Dermis microvascular lymphatic vessel endothelial cell (primary cell): ENCODE measurements at regions not wholly inside any gene's neighbourhood (a gene's known extent, or its start where the extent isn't known, plus 50 kb on each side); places are given as distances from the start of the nearest gene placed in this dataset.
"Not testable (repeated sequence)": the region's sequence is repeated elsewhere in the genome, so short reads cannot be mapped to it uniquely, and the experiment has no call there.

Source experiments
- DNase-seq, 2 donors: peaks; one replicate each; pipeline versions ENCODE4 v3.0.0 to v3.0.0-alpha.2; 2010; ENCODE audit warnings: low read depth in 2 of 2

DNA sequence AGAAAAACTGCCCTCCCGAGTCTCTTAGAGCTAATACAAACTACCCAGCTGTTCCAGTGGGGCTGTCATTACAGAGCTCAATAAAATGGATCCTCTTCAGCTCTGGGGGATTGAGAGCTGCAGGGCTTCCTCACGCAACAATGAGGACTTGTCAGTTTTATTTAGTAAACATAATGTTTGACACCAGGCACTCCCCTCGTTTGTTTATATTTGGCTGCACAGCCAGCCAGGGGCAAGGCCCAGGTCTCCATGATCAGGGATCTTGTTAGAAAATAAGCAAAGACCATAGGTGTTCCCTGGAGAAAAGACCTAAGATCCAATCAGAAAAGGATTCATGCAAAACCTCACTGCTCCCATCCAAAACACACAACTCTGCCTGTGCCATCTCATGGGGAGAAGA lies 158.2 kb downstream of the C1D start:
- no peak for DNase-seq

DNA sequence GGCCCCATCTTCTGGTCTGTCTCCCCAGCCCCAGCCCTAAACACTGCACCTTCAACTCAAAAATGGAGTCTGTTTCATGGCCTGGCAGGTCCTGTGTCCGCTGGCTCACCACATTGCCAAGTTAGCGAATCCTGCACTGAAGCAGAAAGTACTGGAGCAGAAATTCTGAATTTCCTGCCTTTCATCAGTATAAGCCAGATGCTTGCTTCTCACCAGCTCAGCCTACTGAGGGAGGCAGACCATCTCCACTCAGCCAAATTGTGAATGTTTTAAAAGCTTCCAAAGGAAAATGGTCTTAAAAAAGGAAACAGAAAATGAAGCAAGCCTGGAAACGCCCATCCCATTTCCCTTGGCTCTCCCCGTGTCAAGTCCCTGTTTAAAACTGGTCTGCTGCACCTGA lies 157.8 kb downstream of the C1D start:
- DNase-seq, result no peak

DNA sequence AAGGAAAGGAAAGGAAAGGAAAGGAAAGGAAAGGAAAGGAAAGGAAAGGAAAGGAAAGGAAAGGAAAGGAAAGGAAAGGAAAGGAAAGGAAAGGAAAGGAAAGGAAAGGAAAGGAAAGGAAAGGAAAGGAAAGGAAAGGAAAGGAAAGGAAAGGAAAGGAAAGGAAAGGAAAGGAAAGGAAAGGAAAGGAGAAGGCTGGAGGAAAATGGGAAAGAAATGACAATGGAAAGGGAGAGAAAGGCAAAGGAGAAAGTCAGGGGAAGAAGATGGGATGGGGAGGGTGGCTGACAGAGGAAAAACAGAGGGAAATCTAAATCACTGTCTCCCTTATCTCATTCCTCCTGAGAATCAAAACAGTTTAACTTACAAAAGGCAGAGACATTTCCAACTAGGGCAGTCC lies 156.3 kb downstream of the C1D start:
- not testable (repeated sequence) for DNase-seq

DNA sequence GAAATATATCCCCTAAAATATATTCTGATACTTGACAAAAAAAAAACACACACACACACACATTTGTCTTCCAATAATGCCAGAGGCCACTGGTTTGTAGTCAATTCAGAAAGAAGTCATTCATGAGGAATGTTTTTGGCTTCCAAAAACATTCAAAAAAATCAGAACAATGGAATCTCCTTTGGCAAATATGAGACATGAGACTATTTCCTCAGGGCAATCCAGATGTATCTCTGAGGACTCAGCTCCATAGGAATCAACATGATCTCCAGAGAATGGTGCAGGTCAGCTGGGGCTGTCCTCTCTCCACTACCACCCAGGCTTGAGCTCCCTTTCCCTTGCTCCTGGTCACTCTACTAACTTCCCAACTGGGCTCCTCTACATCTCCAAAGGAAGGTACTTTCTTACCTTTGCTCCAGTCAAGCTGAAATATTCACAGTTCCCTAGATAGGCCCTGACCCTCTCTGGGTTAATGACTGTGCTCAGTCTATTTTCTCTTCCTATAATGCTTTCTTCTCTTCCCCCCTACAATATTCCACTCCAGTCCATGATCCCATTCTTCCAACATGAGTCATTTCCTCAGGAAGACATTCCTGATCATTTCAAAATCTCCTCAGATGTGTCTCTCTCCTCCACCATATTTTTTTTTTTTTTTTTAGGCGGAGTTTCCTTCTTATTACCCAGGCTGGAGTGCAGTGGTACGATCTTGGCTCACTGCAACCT lies 145.3 kb downstream of the C1D start:
- DNase-seq, result peak; percentile 60 to 82

DNA sequence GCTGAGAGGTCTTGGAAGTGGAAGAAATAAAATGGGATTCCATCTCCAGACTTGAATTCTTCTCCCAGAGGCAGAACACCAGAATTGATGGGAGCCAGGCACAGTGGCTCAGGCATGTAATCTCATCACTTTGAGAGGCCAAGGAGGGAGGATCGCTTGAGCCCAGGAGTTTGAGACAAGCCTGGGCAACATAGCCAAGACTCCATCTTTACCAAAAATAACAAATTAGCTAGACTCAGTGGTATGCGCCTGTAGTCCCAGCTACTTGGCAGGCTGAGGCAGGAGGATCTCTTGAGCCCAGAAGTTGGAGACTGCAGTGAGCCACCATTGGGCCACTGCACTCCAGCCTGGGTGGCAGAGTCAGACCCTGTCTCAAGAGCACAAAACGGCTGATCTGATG lies 144.3 kb downstream of the C1D start:
- DNase-seq, result no peak

DNA sequence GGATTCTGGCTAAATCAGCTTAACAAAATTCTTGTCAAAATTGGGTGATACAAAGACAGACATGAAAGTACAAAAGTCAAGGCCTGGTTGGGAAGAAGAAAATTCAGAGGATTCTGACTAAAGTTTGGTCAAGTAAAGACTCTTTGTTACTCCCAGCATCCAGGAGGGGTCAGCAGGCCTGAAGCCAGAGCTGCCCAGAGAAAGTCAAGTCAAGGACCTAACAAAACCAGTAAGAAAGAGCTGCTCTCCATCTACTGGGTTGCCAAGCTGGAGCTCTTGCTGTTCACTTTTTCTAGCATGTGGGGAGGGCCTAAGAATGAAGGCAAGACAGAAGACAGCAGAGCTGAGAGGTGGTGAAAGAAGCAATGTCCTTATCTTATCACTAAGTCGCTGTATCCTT lies 143.3 kb downstream of the C1D start:
- DNase-seq, result no peak

DNA sequence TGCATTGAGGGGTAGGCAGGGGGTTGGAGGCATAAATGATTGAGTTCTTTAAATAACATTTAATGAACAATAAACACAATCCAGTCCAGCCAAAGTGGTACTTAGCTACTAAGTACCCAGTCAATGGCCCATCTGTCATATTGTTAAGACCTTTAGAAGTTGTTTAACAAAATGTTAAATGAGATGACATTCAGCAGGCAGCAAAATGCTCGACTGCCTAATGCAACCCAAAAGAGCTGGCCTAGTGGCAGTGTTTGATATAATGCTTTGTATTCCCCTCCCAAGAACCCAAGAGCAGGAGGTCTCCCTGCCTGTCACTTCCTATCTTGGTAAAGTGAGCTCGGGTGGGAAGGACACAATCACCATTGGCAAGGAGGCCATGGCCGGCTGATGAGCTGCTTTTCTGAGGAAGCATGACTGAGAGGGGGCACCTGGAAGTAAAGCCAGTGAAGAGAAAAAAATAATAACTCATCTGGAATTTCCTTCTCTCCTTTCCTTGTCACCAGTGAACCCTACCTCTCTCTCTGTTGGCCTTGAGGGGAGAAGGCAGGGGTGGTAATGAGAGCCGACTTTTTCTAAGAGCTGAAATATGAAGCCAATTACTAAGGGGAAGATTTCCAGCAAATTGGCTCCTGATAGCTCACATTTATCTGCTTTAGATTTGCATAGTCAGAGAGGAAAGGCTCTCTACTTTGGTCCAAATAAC lies 140.6 kb downstream of the C1D start:
- DNase-seq, result no peak

DNA sequence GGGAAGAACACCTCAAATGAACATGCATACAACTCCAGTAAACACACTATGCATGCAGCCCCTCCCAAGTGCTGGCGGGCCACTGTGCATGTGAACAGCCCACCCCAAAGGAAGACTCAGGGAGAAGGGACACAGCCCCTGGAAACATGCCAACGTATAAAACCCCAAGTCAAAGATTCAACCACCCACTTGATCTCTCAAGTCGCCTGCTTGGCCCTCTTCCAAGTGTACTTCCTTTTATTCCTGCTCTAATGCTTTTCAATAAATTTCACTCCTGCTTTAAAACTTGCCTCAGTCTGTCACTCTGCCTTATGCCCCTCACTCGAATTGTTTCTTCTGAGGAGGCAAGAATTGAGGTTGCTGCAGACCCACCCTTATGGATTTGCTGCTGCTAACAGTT lies 139.1 kb downstream of the C1D start:
- peak in 1 of 2 donors; percentile 49 for DNase-seq

DNA sequence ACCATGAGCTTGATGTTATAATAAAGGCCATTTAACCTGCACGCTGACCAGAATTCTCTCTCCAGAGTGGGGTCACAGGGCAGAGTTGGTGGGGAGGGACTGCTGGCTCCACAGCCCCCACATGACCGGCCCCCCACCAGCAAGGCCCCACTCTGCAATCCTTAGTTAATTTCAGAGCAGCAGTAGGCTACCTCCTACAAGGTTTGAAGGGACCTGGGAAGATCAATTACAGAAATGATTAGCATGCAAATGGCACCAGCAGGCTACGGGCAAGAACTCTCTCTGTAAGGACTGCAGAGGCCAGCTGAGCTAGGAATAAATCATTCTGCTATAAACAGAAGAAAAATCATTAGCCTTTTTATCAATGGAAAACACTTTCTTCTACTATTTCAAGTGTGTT lies 135.3 kb downstream of the C1D start:
- DNase-seq, result no peak

DNA sequence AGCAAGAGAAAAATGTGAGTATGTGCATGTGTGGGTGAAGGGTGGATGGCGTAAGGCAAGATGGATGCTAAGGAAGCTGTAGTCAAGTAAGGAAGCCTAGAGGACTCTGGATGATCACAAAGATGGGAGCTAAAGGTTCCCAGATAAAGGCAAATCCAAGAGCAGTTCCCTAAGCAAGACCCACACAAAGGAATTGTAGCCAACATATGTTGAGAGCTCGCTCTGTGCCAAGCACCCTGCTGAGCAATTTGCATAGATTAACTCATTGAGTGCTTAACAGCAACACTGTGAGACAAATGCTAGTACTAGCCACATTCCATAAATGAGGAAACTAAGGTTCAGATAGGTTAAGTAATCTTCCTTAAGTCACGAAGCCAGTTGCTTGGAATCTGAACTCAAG lies 132.6 kb downstream of the C1D start:
- no peak for DNase-seq

DNA sequence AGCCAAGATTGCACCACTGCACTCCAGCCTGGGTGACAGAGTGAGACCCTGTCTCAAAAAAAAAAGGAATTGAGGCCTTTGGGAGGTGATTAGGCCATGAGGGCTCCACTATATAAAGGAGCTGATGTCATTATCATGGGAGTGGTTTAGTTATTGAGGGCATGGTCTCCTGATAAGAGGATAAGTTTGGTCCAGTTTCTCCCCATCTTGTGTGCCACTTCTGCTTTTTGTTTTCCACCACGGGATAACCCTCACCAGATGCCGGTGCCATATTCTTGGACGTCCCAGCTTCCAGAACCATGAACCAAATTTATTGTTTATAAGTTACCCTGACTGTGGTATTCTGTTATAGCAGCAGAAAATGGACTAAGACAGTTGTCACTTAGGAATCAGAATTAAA lies 125.8 kb downstream of the C1D start:
- no peak for DNase-seq

DNA sequence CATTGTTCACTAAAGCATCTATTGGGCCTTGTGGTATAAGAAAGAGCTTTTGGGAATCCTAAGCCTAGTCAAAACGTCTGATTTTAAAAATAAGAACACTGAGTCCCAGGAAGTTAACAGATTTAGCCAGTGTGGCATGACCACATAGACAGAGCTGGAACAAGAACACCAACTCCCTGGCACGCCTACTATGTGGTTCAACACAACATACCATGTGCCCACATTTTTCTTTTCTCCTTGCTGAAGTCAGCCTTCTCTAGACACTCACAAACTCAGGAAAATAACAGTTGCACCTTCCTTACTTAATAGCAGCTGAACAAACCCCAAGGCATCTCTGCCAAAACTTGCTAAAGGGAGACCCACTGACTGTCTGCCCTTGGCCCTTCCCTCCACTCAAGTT lies 124.8 kb downstream of the C1D start:
- DNase-seq, result no peak

DNA sequence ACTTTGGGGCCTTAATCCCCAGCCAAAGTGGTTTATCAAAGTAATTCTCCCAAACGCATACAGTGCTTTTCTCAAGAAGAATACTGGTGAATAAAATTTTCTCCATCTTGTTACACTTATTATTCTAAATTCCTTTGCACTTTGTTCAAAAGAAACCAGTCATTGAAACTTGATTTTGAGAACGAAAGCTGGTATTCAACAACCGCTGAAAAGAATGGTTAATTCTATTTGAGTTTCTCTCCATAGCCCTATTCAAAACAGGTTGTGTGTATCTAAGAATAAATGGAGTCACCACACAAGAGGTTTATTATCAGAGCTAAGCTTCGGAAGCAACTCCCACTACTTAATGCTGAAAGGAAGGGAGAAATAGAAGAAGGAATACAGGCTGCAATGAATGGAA lies 117.7 kb downstream of the C1D start:
- DNase-seq, result no peak

DNA sequence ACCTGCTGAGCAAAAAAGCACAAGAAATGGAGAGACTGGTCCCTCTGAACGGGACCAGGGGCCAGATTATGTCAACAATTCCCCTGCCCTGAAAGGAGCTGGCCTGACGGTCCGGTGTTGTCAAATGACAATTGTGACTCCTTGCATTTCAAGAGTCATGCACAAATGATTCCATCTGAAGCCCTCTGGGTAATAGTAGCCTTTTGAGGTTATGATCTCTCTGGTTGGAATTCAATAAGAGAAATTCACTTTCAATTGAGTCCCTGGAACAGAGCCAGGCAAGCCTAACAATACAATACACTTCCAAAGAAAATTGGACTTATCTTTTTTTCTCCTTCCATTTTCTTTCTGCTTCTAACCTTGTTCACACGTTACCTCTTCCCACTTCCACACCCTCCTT lies 116.9 kb downstream of the C1D start:
- peak; percentile 4 to 45 for DNase-seq

DNA sequence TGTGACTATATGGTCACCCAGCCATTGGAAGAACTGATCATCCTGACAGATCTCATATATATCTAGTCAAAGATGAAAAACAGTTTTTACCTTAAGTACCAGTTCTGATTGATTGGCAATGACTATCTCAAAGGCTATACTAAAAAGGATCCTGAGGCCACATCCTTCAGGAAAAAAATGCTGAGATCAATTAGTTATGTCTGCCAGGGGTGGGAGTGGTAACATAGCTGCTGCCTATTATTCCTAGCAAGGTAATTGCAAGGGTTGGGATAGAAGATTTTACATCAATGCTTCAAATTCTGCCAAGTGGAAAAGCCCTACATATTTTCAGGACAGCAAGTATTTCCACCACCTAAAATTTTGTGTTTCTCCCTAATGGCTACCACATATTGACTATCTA lies 114.7 kb downstream of the C1D start:
- DNase-seq, result no peak

DNA sequence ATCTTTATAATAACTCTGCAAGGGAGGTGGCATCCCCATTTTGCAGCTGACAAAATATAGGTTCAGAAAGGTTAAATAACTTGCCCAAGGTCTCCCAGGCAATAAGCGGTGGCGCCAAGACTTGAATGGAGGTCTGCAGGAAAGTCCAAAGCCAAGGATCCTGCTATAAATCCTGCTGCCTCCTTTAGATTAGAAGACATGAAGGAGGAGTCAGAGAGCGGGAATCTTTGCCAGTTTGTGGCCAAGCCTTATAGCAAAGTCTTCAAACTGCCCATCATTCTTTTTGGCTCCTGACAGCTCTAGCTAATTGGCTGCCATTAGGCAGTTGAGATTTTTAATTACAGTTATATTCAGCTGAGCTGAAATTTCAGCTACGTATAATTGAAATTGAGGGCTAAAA lies 114.3 kb downstream of the C1D start:
- DNase-seq, result no peak

DNA sequence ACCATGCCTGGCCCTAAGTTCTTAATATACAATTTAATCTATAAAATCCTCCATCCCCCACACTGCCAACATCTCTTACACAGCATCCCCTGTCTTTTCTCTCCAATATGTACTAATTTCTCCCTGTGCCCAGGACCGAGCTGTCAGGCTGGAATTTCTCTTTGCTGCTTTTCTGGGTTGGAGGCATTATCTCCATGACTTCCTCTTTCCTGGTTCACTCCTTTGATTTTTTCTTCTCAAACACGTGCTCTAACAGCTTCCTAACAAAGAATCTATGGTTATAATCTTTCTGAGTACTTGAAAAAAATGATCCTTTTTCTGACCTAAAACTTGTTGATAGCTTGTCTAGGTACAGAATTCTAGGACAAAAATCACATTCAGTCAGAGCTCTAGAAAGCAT lies 112.8 kb downstream of the C1D start:
- DNase-seq, result no peak

DNA sequence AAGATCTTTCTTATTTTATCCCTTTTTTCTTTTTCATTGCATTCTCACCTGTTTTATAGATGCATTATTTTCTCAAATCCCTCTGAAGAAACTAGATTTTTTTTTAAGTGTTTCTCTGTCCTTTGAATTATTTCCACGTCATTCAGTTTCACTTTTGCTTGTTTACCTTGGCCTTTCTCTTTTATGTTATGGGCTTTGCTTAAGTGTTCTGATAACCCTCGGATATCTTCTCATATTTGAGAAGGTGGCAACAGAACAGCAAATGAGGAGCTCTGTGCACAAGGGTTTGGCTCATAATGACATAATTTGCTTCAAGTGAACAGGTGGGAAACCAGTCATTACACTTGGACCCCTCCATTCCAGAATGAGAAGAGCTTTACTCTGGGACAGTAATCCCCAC lies 111.9 kb downstream of the C1D start:
- DNase-seq, result peak in 1 of 2 donors; percentile 7

DNA sequence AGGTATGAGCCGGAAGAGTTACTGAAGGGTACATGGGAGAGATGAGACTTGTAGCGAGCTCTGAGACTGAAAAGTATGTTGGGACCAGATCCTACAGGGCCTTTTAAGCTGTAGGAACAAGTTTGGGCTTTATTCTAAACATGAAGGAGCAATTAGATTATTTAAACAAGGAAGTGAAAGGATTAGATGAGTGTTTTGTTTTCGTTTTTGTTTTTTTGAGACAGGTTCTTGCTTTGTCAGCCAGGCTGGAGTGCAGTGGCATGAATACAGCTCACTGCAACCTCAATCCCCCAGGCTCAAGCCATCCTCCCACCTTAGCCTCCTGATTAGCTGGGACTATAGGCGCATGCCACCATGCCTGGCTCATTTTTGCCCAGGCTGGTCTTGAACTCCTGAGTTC lies 110.7 kb downstream of the C1D start:
- no peak for DNase-seq

DNA sequence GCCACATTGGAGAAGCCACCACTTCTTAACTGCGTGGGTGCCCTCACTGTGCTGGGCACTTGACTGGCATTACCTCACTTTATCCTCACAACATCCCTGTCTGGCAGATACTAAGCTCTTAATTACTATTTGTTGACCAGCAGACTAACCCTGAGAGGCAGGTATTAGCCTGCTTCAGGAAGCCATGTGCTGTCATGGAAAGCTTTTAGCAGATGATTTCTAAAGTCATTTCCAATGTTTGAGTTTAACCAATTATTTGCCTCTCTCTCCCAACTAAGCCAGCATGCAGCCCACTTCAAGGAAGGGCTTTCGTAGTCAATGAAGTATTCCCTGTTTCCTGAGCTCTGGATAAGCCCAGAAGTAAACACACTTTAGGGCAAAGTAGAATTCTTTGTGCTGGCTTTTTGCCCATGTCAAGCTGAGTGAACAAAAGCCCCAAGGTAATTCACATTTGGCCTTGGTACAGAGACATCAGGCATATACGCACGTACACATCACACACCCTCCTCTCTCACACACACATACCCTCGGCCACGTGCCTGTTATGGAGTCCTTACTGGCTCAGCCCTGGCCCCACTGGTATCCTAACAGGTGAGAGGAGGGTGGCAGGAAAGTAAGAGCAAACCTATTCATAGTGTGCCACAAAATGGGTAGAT lies 108.6 kb downstream of the C1D start:
- DNase-seq, result peak; percentile 30 to 67

DNA sequence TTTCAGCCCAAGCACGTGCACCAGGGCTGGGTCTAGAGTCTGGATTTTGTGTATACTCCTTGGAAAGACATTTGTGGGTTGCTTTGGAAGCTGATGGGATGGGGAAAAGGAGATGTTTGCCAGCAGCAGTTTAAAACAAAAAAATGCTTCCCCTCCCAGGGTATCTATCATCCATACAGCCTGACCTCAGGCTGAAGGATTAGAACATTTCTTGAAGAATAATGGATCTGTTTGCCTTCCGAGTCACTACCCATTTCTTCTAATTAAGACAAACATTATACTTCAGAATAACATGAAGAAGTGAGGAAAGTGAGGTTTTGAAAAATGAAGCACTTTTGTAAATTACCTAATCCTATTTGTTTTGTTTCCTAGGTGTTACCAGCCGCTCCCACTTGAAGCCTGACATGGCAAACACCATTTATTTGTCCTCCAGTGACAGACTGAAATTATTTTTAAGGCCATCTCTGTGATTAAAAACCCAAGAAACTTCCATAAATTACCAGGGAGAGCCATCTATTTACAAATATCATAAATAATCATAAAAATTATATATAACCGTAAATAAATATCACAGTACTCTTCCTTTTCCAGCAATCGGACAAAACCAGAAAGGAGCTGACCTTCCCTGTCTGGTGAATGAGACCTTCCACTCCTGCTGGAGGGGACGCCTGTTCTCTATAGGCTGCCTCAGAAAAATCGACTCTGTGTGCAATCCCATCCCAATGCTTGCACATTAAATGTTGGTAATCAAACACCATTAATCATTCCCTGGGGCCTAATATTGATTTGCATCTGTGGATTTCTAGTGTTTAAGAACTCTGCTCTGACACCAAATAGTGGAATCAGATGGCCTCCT lies 106.8 kb downstream of the C1D start:
- no peak for DNase-seq

DNA sequence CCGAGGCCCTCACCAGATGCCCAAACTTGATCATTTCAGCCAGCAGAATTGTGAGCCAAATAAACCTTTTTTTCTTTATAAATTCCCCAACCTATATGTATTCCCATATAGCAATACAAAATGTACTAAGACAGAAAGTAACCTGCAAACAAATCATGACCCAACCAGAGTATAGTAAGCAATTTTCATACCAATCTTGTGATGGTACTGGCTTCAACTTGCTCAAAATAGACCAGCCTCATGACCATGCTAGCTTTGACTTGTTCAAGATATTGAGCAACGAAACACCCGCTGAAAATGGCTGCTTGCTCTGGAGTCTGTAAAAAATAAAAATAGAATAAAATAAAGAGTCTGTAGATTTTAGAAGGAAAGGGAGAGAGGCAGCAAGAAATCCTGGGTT lies 97.6 kb downstream of the C1D start:
- DNase-seq, result no peak
